GM12878 (cell line): ENCODE measurements at regions not wholly inside any gene's neighbourhood (a gene's known extent, or its start where the extent isn't known, plus 50 kb on each side); places are given as distances from the start of the nearest gene placed in this dataset.

ENCODE experiments used
- ATAC-seq: fragments of 200-7000 bp; cut with Tn5 transposase; 3 replicates; pipeline ENCODE4 v1.9.1; 2020; ENCODE audit warnings: mild to moderate bottlenecking, moderate library complexity
- BruUV-seq: library from RNA; stranded (reverse); fragments of 400-500 nt; replicated peaks from 2 replicates; lab custom pipeline; 2021; lab: Mats Ljungman, UMichigan
- CTCF ChIA-PET: fragments of 300-600 bp; sonication (Branson Sonifier 250); formaldehyde crosslinking; extraction: SDS; loops from one replicate; lab custom pipeline; 2021; ENCODE audit warnings: inconsistent platforms; lab: Yijun Ruan, JAX
- POLR2A ChIA-PET: fragments of 350-600 bp; formaldehyde crosslinking; extraction: SDS; loops from one replicate; lab custom pipeline; 2021; ENCODE audit warnings: inconsistent platforms; lab: Charles Lee
- RAD21 ChIA-PET: fragments of 300-600 bp; sonication (Branson Sonifier 250); formaldehyde crosslinking; loops from one replicate; lab custom pipeline; 2023; ENCODE audit warnings: antibody characterized with exemption; ENCODE audit not compliant: unreplicated experiment; lab: Charles Lee
- SMC1A ChIA-PET: fragments of 300-600 bp; sonication (Branson Sonifier 250); formaldehyde crosslinking; loops from one replicate; lab custom pipeline; 2023; ENCODE audit not compliant: unreplicated experiment, uncharacterized antibody; lab: Charles Lee
- DNase-seq: peaks from one replicate; pipeline ENCODE4 v3.0.0-alpha.2; 2011; ENCODE audit warnings: low read depth, low spot score
- FAIRE-seq: peaks from 3 replicates; lab custom pipeline; 2011; peaks lifted over from hg19 to GRCh38; lab: Jason Lieb, UNC
- H2AFZ ChIP-seq: 2 replicates; pipeline ENCODE4 v1.6.0; 2011; ENCODE audit warnings: low read depth, low read length, control low read depth; ENCODE audit not compliant: control insufficient read depth
- H3K27ac ChIP-seq: 2 replicates; pipeline ENCODE4 v1.5.1; 2011; ENCODE audit warnings: control low read depth; ENCODE audit not compliant: control insufficient read depth, insufficient read depth
- H3K27me3 ChIP-seq, 2 experiments: replicated peaks in 1 of 2; 2 replicates each; pipeline versions ENCODE4 v1.6.0 to v1.6.1; 2011; ENCODE audit warnings: low read length in 1 of 2; ENCODE audit not compliant: control insufficient read depth in 2 of 2, insufficient read depth in 2 of 2
- H3K36me3 ChIP-seq, 2 experiments: 2 replicates each; pipeline ENCODE4 v1.5.1; 2011; ENCODE audit warnings: low read length in 1 of 2; ENCODE audit not compliant: control insufficient read depth in 2 of 2, insufficient read depth in 2 of 2
- H3K4me1 ChIP-seq: 2 replicates; pipeline ENCODE4 v1.6.1; 2011; ENCODE audit warnings: mild to moderate bottlenecking, low read length, moderate library complexity, mixed read lengths; ENCODE audit not compliant: control insufficient read depth, insufficient read depth
- H3K4me2 ChIP-seq: 2 replicates; pipeline ENCODE4 v1.6.0; 2011; ENCODE audit warnings: control low read depth; ENCODE audit not compliant: control insufficient read depth, insufficient read depth
- H3K4me3 ChIP-seq: fragments of 200-600 bp; sonication (generic); 2 replicates; pipeline ENCODE4 v1.5.1; 2016
- H3K79me2 ChIP-seq: 2 replicates; pipeline ENCODE4 v1.6.0; 2011; ENCODE audit warnings: low read length; ENCODE audit not compliant: control insufficient read depth, insufficient read depth
- H3K9ac ChIP-seq: 2 replicates; pipeline ENCODE4 v1.8.0; 2011; ENCODE audit warnings: low read length, control low read depth, mixed read lengths; ENCODE audit not compliant: control insufficient read depth, insufficient read depth
- H3K9me3 ChIP-seq: replicated peaks from 3 replicates; pipeline ENCODE4 v1.5.1; 2011; ENCODE audit warnings: mild to moderate bottlenecking, low read length; ENCODE audit not compliant: control insufficient read depth, insufficient read depth
- H4K20me1 ChIP-seq: 2 replicates; pipeline ENCODE4 v1.6.0; 2011; ENCODE audit not compliant: control insufficient read depth, insufficient read depth
- ATF2 ChIP-seq: IDR thresholded peaks from 2 replicates; pipeline ENCODE4 v1.6.1; 2012; ENCODE audit warnings: low read length, inconsistent platforms
- ATF3 ChIP-seq: IDR thresholded peaks from 2 replicates; pipeline ENCODE4 v1.6.1; 2011; ENCODE audit warnings: low read depth, mild to moderate bottlenecking, low read length, moderate library complexity, borderline replicate concordance; ENCODE audit errors: extremely low read depth
- BACH1 ChIP-seq: fragments of 450-650 bp; IDR thresholded peaks from 2 replicates; pipeline ENCODE4 v1.6.1; 2017; ENCODE audit warnings: mild to moderate bottlenecking, borderline replicate concordance
- BCL11A ChIP-seq: IDR thresholded peaks from 2 replicates; pipeline ENCODE4 v1.6.1; 2011; ENCODE audit warnings: low read depth, low read length
- CTCF ChIP-seq, 3 experiments: IDR thresholded peaks in 2 of 3; conservative IDR thresholded peaks in 1 of 3; 2 replicates each; pipeline ENCODE4 v1.5.1; 2011; ENCODE audit warnings: low read depth in 3 of 3, low read length in 3 of 3, mild to moderate bottlenecking in 3 of 3, control low read depth in 2 of 3, moderate library complexity in 2 of 3, inconsistent platforms in 1 of 3, mixed read lengths in 1 of 3; ENCODE audit not compliant: control insufficient read depth in 2 of 3, insufficient read depth in 1 of 3; ENCODE audit errors: extremely low read depth in 1 of 3
- EGR1 ChIP-seq, 2 experiments: IDR thresholded peaks; 1 replicate in 1 of 2; 2 replicates in 1 of 2; pipeline ENCODE4 v1.6.1; 2011 to 2012; ENCODE audit warnings: low read depth in 2 of 2, low read length in 2 of 2, borderline replicate concordance in 1 of 2, mild to moderate bottlenecking in 1 of 2, moderate library complexity in 1 of 2
- FOS ChIP-seq: IDR thresholded peaks from 3 replicates; pipeline ENCODE4 v1.6.1; 2011; ENCODE audit warnings: borderline replicate concordance; ENCODE audit not compliant: insufficient read length; ENCODE audit errors: extremely low read depth
- HDAC6 ChIP-seq: fragments of 200-600 bp; sonication (generic); IDR thresholded peaks from one replicate; pipeline ENCODE4 v1.8.0; 2017; ENCODE audit warnings: antibody characterized with exemption; ENCODE audit not compliant: unreplicated experiment
- IRF4 ChIP-seq: IDR thresholded peaks from 2 replicates; pipeline ENCODE4 v1.6.1; 2011; ENCODE audit warnings: low read depth, low read length
- JUNB ChIP-seq: IDR thresholded peaks from 2 replicates; pipeline ENCODE4 v1.6.1; 2016; ENCODE audit warnings: antibody characterized with exemption, mild to moderate bottlenecking
- RB1 ChIP-seq: fragments of 450-650 bp; formaldehyde crosslinking; IDR thresholded peaks from 2 replicates; pipeline ENCODE4 v1.6.1; 2017; ENCODE audit warnings: mild to moderate bottlenecking, borderline replicate concordance
- RFX5 ChIP-seq: IDR thresholded peaks from 2 replicates; pipeline ENCODE4 v1.6.1; 2011; ENCODE audit warnings: low read depth, low read length, improper control_type of control experiment
- SMAD5 ChIP-seq: IDR thresholded peaks from 2 replicates; pipeline ENCODE4 v1.6.1; 2016; ENCODE audit warnings: antibody characterized with exemption, low read depth
- WRNIP1 ChIP-seq: IDR thresholded peaks from 2 replicates; pipeline ENCODE4 v1.6.1; 2011; ENCODE audit warnings: low read depth, low read length, improper control_type of control experiment, borderline replicate concordance
- ZBTB33 ChIP-seq: fragments of 450-650 bp; IDR thresholded peaks from 2 replicates; pipeline ENCODE4 v1.6.1; 2017; ENCODE audit warnings: mild to moderate bottlenecking
- ZNF384 ChIP-seq: IDR thresholded peaks from 2 replicates; pipeline ENCODE4 v1.6.1; 2012; ENCODE audit warnings: low read depth, mild to moderate bottlenecking, low read length, improper control_type of control experiment, borderline replicate concordance
- WGBS: methylation state at CpG from one replicate; pipeline ENCODE4 v1.1.6; 2016; ENCODE audit warnings: low lambda C conversion rate; ENCODE audit not compliant: insufficient replicate concordance, insufficient coverage; ENCODE audit errors: missing lambda C conversion rate; 5-methylcytosine and 5-hydroxymethylcytosine counted together
- in situ Hi-C: fragments of 300-500 bp; cut with MboI; formaldehyde crosslinking; loops from 9 replicates; pipeline ENCODE4 v1.14.3; 2018; ENCODE audit warnings: mixed read lengths
- intact Hi-C: fragments of 100-400 bp; cut with micrococcal nuclease; formaldehyde crosslinking; loops from one replicate; pipeline ENCODE4 v1.14.2; 2022; ENCODE audit not compliant: unreplicated experiment
- TF ChIP-seq, protein P1 (sequence below): fragments of 450-650 bp; IDR thresholded peaks from 2 replicates; pipeline ENCODE4 v1.6.1; 2017; ENCODE audit warnings: low read depth, mild to moderate bottlenecking, moderate library complexity
- TF ChIP-seq, protein P2 (sequence below): IDR thresholded peaks from 2 replicates; pipeline ENCODE4 v1.6.1; 2012; ENCODE audit warnings: low read depth, low read length, improper control_type of control experiment

DNA sequence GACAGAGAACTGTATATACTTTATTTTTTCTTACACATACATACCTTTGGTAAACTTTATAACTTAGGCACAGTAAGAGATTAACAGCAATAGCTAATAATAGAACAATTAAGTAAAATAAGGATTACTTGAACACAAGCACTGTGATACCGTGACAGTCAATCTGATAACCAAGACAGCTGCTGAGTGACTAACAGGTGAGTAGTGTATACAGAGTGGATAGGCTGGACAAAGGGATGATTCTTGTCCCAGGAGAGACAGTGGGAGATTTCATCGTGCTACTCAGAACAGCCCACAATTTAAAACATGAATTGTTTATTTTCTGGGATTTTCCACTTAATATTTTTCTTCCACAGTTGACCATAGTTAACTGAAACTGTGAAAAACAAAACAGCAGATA, 411.8 kb downstream of the PPP1R2C start:
- in situ Hi-C loops, result no loop called here
- Histone ChIP-seq H3K9ac (no peak overlapping the region), H3K36me3 (no peaks in the 10 kb centered on the region), H2AFZ (no peak overlapping the region), H3K9me3 (no peaks in the 10 kb centered on the region), H3K4me3 (no peak overlapping the region), H3K27me3 (no peaks in the 10 kb centered on the region; a peak in 1 of 4 replicates), H3K79me2 (no peaks in the 10 kb centered on the region), H3K4me1 (no peaks in the 10 kb centered on the region), H3K4me2 (no peak overlapping the region), H3K27ac (no peak overlapping the region), H4K20me1 (no peaks in the 10 kb centered on the region)
- intact Hi-C loops, result no loop called here
- SMC1A ChIA-PET, result interaction anchor here (1.3 to 1.7 kb wide), 2 partner anchors 44 to 90 kb away, joined by 4 read pairs; no protein-coding TSS in a partner anchor
- TF ChIP-seq BCL11A, result no peak
- no peak for TF ChIP-seq WRNIP1
- no peak for TF ChIP-seq BACH1
- no peak for TF ChIP-seq ATF2
- TF ChIP-seq, protein P1, sequence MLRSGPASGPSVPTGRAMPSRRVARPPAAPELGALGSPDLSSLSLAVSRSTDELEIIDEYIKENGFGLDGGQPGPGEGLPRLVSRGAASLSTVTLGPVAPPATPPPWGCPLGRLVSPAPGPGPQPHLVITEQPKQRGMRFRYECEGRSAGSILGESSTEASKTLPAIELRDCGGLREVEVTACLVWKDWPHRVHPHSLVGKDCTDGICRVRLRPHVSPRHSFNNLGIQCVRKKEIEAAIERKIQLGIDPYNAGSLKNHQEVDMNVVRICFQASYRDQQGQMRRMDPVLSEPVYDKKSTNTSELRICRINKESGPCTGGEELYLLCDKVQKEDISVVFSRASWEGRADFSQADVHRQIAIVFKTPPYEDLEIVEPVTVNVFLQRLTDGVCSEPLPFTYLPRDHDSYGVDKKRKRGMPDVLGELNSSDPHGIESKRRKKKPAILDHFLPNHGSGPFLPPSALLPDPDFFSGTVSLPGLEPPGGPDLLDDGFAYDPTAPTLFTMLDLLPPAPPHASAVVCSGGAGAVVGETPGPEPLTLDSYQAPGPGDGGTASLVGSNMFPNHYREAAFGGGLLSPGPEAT, result no peak
- TF ChIP-seq IRF4, result no peak
- no peak for TF ChIP-seq ATF3
- no peak for TF ChIP-seq HDAC6
- TF ChIP-seq SMAD5, result no peak
- no peak for TF ChIP-seq FOS
- no peak for TF ChIP-seq JUNB
- TF ChIP-seq RFX5, result no peak
- no peak for TF ChIP-seq CTCF (IDR thresholded peaks at IDR 0.05 in 2 of 3, conservative IDR thresholded peaks at IDR 0.05 in 1 of 3; ENCODE audit: control insufficient read depth in 2 of 3, extremely low read depth in 1 of 3, insufficient read depth in 1 of 3, low read depth in 3 of 3, low read length in 3 of 3)
- TF ChIP-seq ZNF384, result no peak
- TF ChIP-seq, protein P2, sequence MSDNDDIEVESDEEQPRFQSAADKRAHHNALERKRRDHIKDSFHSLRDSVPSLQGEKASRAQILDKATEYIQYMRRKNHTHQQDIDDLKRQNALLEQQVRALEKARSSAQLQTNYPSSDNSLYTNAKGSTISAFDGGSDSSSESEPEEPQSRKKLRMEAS, result no peak
- TF ChIP-seq ZBTB33, result no peak
- no peak for TF ChIP-seq RB1
- no peak for TF ChIP-seq EGR1 (IDR thresholded peaks at IDR 0.05; ENCODE audit: borderline replicate concordance in 1 of 2, low read depth in 2 of 2, low read length in 2 of 2)
- ATAC-seq, result peak; percentile 30; the same call in 1 of the 3 replicates
- CTCF ChIA-PET, result no interaction called here
- no TSS peak for BruUV-seq
- POLR2A ChIA-PET, result no interaction called here
- no peak for FAIRE-seq
- WGBS, result 23% methylated on average over 2 of the region's 2 CpGs
- DNase-seq, result no peak
- RAD21 ChIA-PET, result no interaction called here
